Activated CD4-positive, alpha-beta memory T cell treated with anti-CD3 and anti-CD28 coated beads for 36 hours (primary cell): ENCODE measurements at regions not wholly inside any gene's neighbourhood (a gene's known extent, or its start where the extent isn't known, plus 50 kb on each side); places are given as distances from the start of the nearest gene placed in this dataset.
"Not testable (repeated sequence)": the region's sequence is repeated elsewhere in the genome, so short reads cannot be mapped to it uniquely, and the experiment has no call there.

Experiments
- CTCF ChIA-PET: fragments of 350-600 bp; sonication (Branson Sonifier 250); formaldehyde crosslinking; loops from one replicate; lab custom pipeline; 2021; ENCODE audit warnings: antibody characterized with exemption, inconsistent platforms; lab: Charles Lee
- POLR2A ChIA-PET: fragments of 350-600 bp; sonication (Branson Sonifier 250); formaldehyde crosslinking; loops from one replicate; lab custom pipeline; 2021; ENCODE audit warnings: antibody characterized with exemption; lab: Charles Lee
- DNase-seq: peaks from one replicate; pipeline ENCODE4 v3.0.0-alpha.2; 2020
- H3K27ac Mint-ChIP-seq: one replicate; pipeline ENCODE4 v1.8.0; 2021; ENCODE audit warnings: mixed read lengths
- H3K27me3 Mint-ChIP-seq: one replicate; pipeline ENCODE4 v1.8.0; 2021; ENCODE audit warnings: mixed read lengths
- H3K36me3 Mint-ChIP-seq: one replicate; pipeline ENCODE4 v1.8.0; 2021; ENCODE audit warnings: mixed read lengths
- H3K4me1 Mint-ChIP-seq: one replicate; pipeline ENCODE4 v1.8.0; 2021; ENCODE audit warnings: low read depth, mixed read lengths
- H3K4me3 Mint-ChIP-seq: one replicate; pipeline ENCODE4 v1.8.0; 2021; ENCODE audit warnings: mild to moderate bottlenecking, mixed read lengths
- H3K9me3 Mint-ChIP-seq: one replicate; pipeline ENCODE4 v1.8.0; 2021; ENCODE audit warnings: mixed read lengths
- intact Hi-C: fragments of 100-400 bp; cut with micrococcal nuclease; formaldehyde crosslinking; loops from one replicate; pipeline ENCODE4 v1.15.1; 2023

- CTCF ChIA-PET = no interaction called here
- H3K4me3 Mint-ChIP-seq = no peak overlapping the region
- no peaks in the 10 kb centered on the region for H3K27me3 Mint-ChIP-seq
- no peak overlapping the region for H3K27ac Mint-ChIP-seq
- no peaks in the 10 kb centered on the region for H3K4me1 Mint-ChIP-seq
- no peak for DNase-seq
- H3K36me3 Mint-ChIP-seq = no peaks in the 10 kb centered on the region
- POLR2A ChIA-PET = no interaction called here
- H3K9me3 Mint-ChIP-seq = peaks cover 38% of the 10 kb centered on the region
- intact Hi-C loops = no loop called here
Measured at GRCh38 chr9:24051587-24051986, 225.5 kb upstream of the ELAVL2 start.

- DNase-seq, H3K4me3 Mint-ChIP-seq, POLR2A ChIA-PET, H3K4me1 Mint-ChIP-seq, H3K27me3 Mint-ChIP-seq, CTCF ChIA-PET, H3K27ac Mint-ChIP-seq, intact Hi-C loops, H3K36me3 Mint-ChIP-seq: not testable (repeated sequence)
- peaks cover 36% of the 10 kb centered on the region for H3K9me3 Mint-ChIP-seq
Measured at GRCh38 chr9:24050239-24050638, 224.2 kb upstream of the ELAVL2 start.

GRCh38 chr9:24045150-24045549 is 219.1 kb upstream of the ELAVL2 start:
- intact Hi-C loops = no loop called here
- H3K27ac Mint-ChIP-seq = no peak overlapping the region
- peaks cover 28% of the 10 kb centered on the region for H3K9me3 Mint-ChIP-seq
- H3K27me3 Mint-ChIP-seq = no peaks in the 10 kb centered on the region
- DNase-seq = no peak
- POLR2A ChIA-PET = no interaction called here
- no peaks in the 10 kb centered on the region for H3K4me1 Mint-ChIP-seq
- H3K4me3 Mint-ChIP-seq = no peak overlapping the region
- H3K36me3 Mint-ChIP-seq = no peaks in the 10 kb centered on the region
- CTCF ChIA-PET = no interaction called here

GRCh38 chr9:24044576-24044975 is 218.5 kb upstream of the ELAVL2 start:
- intact Hi-C loops = no loop called here

GRCh38 chr9:24041160-24041690 is 215.2 kb upstream of the ELAVL2 start:
- ChIA-PET CTCF (no interaction called here), POLR2A (no interaction called here)
- H3K4me1 Mint-ChIP-seq = no peaks in the 10 kb centered on the region
- DNase-seq = no peak
- intact Hi-C loops = no loop called here
- no peaks in the 10 kb centered on the region for H3K36me3 Mint-ChIP-seq
- H3K27ac Mint-ChIP-seq = no peak overlapping the region
- peaks cover 27% of the 10 kb centered on the region for H3K9me3 Mint-ChIP-seq
- no peak overlapping the region for H3K4me3 Mint-ChIP-seq
- H3K27me3 Mint-ChIP-seq = no peaks in the 10 kb centered on the region

More at GRCh38 chr9:24044576-24044975, 218.5 kb upstream of the ELAVL2 start:
- Mint-ChIP-seq H3K9me3 (peaks cover 27% of the 10 kb centered on the region), H3K27me3 (no peaks in the 10 kb centered on the region), H3K4me1 (no peaks in the 10 kb centered on the region), H3K4me3 (no peak overlapping the region), H3K36me3 (no peaks in the 10 kb centered on the region), H3K27ac (no peak overlapping the region)
- POLR2A ChIA-PET = no interaction called here
- CTCF ChIA-PET = no interaction called here
- no peak for DNase-seq

GRCh38 chr9:24036459-24036858 is 210.4 kb upstream of the ELAVL2 start:
- intact Hi-C loops = no loop called here
- Mint-ChIP-seq H3K4me3 (no peak overlapping the region), H3K9me3 (peaks cover 19% of the 10 kb centered on the region), H3K27ac (no peak overlapping the region), H3K27me3 (no peaks in the 10 kb centered on the region), H3K36me3 (no peaks in the 10 kb centered on the region), H3K4me1 (no peaks in the 10 kb centered on the region)
- CTCF ChIA-PET = no interaction called here
- POLR2A ChIA-PET = no interaction called here
- DNase-seq = no peak

GRCh38 chr9:24035816-24036215 is 209.8 kb upstream of the ELAVL2 start:
- ChIA-PET CTCF (no interaction called here), POLR2A (no interaction called here)
- intact Hi-C loops = no loop called here
- H3K27ac Mint-ChIP-seq = no peak overlapping the region
- DNase-seq = no peak
- H3K27me3 Mint-ChIP-seq = no peaks in the 10 kb centered on the region
- H3K4me3 Mint-ChIP-seq = no peak overlapping the region
- no peaks in the 10 kb centered on the region for H3K36me3 Mint-ChIP-seq
- H3K4me1 Mint-ChIP-seq = no peaks in the 10 kb centered on the region
- H3K9me3 Mint-ChIP-seq = peaks cover 16% of the 10 kb centered on the region

- H3K27me3 Mint-ChIP-seq = no peaks in the 10 kb centered on the region
- DNase-seq = no peak
- H3K4me1 Mint-ChIP-seq = no peaks in the 10 kb centered on the region
- no peak overlapping the region for H3K27ac Mint-ChIP-seq
- H3K9me3 Mint-ChIP-seq = peaks cover 24% of the 10 kb centered on the region
- intact Hi-C loops = no loop called here
- no peaks in the 10 kb centered on the region for H3K36me3 Mint-ChIP-seq
- POLR2A ChIA-PET = no interaction called here
- no peak overlapping the region for H3K4me3 Mint-ChIP-seq
- CTCF ChIA-PET = no interaction called here
Measured at GRCh38 chr9:24011881-24012280, 185.8 kb upstream of the ELAVL2 start.

GRCh38 chr9:24011009-24011717 is 185.1 kb upstream of the ELAVL2 start:
- Mint-ChIP-seq H3K4me3 (no peak overlapping the region), H3K27ac (no peak overlapping the region), H3K4me1 (no peaks in the 10 kb centered on the region), H3K9me3 (peaks cover 25% of the 10 kb centered on the region), H3K27me3 (no peaks in the 10 kb centered on the region), H3K36me3 (no peaks in the 10 kb centered on the region)
- ChIA-PET CTCF (no interaction called here), POLR2A (no interaction called here)
- intact Hi-C loops = no loop called here
- DNase-seq = no peak

GRCh38 chr9:24009322-24009721 is 183.3 kb upstream of the ELAVL2 start:
- DNase-seq = no peak
- H3K4me3 Mint-ChIP-seq = no peak overlapping the region
- peaks cover 25% of the 10 kb centered on the region for H3K9me3 Mint-ChIP-seq
- H3K4me1 Mint-ChIP-seq = no peaks in the 10 kb centered on the region
- POLR2A ChIA-PET = no interaction called here
- no peaks in the 10 kb centered on the region for H3K27me3 Mint-ChIP-seq
- H3K36me3 Mint-ChIP-seq = no peaks in the 10 kb centered on the region
- intact Hi-C loops = no loop called here
- CTCF ChIA-PET = no interaction called here
- no peak overlapping the region for H3K27ac Mint-ChIP-seq

- H3K4me1 Mint-ChIP-seq = no peaks in the 10 kb centered on the region
- H3K27ac Mint-ChIP-seq = no peak overlapping the region
- POLR2A ChIA-PET = no interaction called here
- H3K36me3 Mint-ChIP-seq = no peaks in the 10 kb centered on the region
- H3K27me3 Mint-ChIP-seq = no peaks in the 10 kb centered on the region
- no peak overlapping the region for H3K4me3 Mint-ChIP-seq
- peaks cover 25% of the 10 kb centered on the region for H3K9me3 Mint-ChIP-seq
- intact Hi-C loops = no loop called here
- CTCF ChIA-PET = no interaction called here
- DNase-seq = no peak
Measured at GRCh38 chr9:24007185-24007584, 181.1 kb upstream of the ELAVL2 start.

- CTCF ChIA-PET, intact Hi-C loops, H3K27ac Mint-ChIP-seq: not testable (repeated sequence)
Measured at GRCh38 chr9:23991874-23992273, 165.8 kb upstream of the ELAVL2 start.

GRCh38 chr9:23979491-23979890 is 153.5 kb upstream of the ELAVL2 start:
- ChIA-PET CTCF (no interaction called here), POLR2A (no interaction called here)
- Mint-ChIP-seq H3K9me3 (peaks cover 16% of the 10 kb centered on the region), H3K4me3 (no peak overlapping the region), H3K36me3 (no peaks in the 10 kb centered on the region), H3K27ac (no peak overlapping the region), H3K27me3 (no peaks in the 10 kb centered on the region), H3K4me1 (no peaks in the 10 kb centered on the region)
- no peak for DNase-seq
- intact Hi-C loops = no loop called here

More at GRCh38 chr9:23991874-23992273, 165.8 kb upstream of the ELAVL2 start:
- H3K27me3 Mint-ChIP-seq, POLR2A ChIA-PET, H3K4me1 Mint-ChIP-seq, H3K4me3 Mint-ChIP-seq, H3K36me3 Mint-ChIP-seq, DNase-seq: not testable (repeated sequence)
- peaks cover 21% of the 10 kb centered on the region for H3K9me3 Mint-ChIP-seq
